HG02610 (cell line): ENCODE measurements at regions not wholly inside any gene's neighbourhood (a gene's known extent, or its start where the extent isn't known, plus 50 kb on each side); places are given as distances from the start of the nearest gene placed in this dataset.
"Not testable (repeated sequence)": the region's sequence is repeated elsewhere in the genome, so short reads cannot be mapped to it uniquely, and the experiment has no call there.

Experiments
- ATAC-seq: cut with Tn5 transposase; IDR thresholded peaks from one replicate; pipeline ENCODE4 v1.9.1; 2021; ENCODE audit warnings: mild to moderate bottlenecking, moderate library complexity; ENCODE audit not compliant: unreplicated experiment

DNA sequence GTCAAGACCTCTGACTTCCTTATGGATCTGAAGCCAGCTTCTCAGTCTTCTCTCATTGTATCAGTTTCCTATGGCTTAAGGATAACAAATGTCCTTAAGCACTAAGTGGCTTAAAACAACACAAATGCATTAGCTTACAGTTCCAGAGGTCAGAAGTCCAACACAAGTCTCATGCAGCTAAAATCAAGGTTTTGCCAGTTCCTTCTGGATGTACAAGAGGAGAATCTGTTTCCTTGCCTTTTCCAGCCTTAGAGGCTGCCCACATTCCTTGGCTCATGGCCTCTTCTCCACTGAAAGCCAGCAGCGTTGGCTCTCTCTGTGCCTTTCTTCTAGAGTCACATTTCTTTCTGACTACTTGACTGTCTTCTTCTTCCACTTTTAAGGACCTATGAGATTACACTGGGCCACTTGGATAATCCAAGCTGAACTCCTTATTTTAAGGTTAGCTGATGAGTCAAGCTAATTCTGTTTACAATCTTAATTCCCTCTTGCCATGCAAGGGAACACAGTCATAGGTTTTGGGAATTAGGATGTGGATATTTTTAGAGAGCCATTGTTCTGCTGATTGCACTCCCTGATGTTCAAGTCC lies 179.0 kb downstream of the BCAS1 start:
- no peak for ATAC-seq

DNA sequence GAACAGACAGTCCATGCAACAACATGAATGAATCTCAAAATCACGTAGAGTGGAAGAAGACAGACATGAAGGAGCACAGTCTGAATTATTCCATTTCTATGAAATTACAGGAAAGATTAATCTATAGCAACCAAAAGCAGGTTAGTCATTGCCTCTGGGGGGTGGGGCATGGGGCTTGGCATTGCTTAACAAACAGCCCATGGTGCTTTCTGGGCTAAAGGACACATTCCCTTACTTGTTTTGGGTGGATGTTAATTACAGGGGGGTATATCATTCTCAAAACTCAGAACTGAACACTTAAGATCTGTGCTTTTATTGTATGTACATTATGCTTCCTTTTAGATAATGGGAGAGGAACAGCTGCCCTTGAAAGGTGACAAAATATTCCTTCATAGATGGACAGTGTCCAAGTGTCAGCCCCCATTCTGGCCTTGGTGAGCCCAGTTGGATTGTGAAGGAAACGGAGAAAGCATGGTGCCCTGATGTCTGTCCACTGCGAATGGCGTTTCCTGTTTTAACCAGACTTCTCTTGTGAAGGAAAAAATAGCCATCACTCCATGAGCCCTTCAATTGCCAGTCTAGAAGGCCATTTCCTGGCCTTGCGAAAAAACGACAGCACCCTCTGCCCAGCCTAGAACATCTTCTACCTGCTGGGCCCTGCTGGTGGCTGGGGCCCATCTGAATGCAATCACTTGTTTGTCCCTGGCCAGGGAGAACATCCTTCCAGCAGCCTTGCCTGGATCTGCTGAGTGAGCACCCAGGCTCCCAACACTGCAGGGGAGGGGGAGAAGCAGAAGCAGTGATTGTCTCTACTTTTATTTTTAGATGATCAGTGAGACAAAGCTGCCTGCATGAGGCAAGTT lies 179.7 kb downstream of the BCAS1 start:
- ATAC-seq = no peak

DNA sequence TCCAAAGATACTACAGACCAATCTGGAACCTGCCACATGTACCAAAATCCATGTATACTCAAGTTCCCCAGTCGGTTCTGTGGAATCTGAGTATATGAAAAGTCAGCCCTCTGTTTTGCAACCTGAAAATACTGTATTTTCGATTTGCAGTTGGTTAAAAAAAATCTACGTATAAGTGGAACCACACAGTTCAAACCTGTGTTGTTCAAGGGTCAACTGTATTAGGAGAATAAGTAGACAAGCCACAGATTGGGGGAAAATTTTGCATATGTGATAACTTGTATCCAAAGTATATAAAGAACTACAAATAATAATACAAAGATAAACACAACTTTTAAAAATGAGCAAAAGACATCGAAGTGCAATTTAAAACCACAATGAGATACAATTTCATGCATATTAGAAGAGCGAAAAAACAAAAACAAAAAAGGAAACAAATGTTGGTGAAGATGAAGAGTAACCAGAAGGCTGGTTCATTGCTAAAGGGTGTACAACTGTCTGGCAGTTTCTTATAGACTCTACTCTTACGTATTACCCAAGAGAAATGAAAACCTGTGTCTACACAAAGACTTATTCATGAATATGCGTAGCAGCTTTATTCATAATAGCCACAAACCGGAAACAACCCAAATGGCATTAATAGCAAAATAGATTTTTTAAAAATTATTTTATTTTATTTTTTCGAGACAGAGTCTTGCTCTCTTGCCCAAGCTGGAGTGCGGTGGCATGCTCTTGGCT lies 180.8 kb downstream of the BCAS1 start:
- no peak for ATAC-seq

DNA sequence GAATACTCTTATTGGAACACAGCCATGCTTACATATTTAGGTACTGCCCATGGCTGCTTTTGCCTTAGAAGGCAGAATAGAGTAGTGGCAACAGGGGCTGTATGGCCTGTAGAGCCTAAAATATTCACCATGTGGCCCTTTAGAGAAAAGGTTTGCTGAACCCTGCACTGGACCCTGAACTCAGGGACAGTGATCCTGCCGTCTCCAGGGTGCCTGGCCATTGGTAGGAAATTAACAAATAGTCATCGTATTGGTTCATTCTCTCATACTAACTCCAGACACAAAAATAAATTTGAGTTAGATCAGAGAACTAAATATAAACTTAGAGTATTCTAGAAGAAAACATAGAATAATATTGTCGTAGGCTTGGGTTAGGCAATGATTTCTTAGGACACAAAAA lies 181.4 kb downstream of the BCAS1 start:
- ATAC-seq = no peak

DNA sequence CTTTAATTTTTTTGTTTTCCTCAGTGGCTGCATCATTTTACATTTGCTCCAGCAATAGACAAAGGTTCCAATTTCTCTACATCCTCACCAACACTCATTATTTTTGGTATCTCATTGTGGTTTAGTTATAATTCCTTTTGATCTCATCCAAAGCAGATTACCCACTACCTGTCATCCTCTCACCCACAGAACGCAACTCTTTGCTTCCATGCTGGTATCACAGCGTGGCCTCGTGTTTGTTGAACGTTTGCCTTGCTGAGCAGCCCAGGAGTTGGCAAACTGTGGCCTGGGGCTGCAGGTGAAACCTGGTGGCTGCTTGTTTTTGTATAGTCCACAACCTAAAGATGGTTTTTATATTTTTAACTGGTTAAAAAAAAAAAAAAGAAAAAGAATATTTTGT lies 181.9 kb downstream of the BCAS1 start:
- no peak for ATAC-seq

DNA sequence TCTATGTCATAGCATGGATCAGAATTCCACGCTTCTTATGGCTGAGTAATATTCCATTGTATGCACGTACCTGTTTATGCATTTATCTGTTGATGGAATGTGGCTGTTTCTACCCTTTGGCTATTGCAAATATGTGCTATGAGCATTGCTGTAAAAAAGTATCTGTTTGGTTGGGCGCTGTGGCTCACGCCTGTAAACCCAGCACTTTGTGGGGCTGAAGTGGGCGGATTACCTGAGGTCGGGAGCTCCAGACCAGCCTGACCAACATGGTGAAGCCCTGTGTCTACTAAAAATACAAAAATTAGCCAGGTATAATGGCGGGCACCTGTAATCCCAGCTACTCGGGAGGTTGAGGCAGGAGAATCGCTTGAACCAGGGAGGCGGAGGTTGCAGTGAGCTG lies 182.4 kb downstream of the BCAS1 start:
- ATAC-seq = no peak

DNA sequence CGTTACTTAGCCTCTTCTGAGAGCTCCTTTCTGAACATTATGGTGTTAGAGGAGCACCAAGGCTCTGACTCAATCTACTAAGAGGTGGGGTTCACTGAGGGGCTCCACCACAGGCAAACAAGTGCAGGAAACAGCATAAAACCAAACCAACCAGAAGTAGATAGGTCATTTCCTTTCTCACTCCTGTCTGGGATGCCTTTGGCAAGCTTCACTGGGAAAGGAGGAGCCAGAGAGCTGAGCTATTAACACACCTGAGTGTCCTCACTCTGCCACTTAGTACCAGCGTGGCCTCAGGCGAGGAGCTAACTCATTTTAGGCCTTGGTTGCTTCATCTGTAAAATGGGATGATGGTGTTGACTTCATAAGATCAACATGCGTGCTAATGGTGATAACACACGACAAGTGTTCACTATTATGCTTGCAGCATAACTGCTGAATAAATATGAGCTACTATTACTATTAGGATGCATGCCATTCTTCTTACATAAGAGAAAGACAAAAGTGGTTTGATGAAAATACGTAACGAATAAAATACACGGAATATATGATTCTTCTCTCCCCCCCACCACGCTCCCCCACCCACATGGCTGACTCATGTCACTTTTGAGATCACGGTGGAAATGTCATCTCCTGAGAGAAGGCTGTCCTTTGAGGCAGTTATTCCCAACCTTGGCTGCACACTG lies 185.4 kb downstream of the BCAS1 start:
- ATAC-seq = no peak

DNA sequence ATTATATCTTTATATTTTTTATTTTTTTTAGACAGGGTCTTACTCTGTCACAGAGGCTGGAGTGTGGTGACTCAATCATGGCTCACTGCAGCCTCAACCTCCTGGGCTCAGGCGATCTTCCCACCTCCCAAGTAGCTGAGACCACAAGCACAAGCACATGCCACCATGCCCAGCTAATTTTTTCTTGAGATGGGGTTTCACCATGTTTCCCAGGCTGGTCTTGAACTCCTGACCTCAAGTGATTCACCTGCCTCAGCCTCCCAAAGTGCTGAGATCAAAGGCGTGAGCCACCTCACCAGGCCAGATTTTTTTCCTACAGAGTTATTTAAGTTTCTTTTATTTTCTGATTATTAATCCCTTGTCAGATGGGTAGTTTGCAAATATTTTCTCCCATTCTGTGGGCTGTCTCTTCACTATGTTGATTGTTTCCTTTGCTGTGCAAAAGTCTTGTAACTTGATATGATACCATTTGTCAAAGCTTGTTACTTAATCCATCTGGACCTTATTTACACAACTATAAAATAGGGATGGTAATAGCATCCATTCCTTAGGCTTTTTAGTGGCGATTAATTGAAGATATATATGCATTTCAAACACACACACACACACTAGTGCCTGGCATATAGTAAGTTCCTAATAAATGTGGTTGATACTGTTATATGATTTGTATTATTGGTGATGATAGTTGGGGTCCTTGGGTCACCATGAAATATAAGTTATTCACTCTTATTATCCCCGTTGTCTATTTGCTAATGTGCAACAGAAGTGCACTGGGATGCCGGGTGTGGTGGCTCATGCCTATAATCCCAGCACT lies 187.1 kb downstream of the BCAS1 start:
- no peak for ATAC-seq

DNA sequence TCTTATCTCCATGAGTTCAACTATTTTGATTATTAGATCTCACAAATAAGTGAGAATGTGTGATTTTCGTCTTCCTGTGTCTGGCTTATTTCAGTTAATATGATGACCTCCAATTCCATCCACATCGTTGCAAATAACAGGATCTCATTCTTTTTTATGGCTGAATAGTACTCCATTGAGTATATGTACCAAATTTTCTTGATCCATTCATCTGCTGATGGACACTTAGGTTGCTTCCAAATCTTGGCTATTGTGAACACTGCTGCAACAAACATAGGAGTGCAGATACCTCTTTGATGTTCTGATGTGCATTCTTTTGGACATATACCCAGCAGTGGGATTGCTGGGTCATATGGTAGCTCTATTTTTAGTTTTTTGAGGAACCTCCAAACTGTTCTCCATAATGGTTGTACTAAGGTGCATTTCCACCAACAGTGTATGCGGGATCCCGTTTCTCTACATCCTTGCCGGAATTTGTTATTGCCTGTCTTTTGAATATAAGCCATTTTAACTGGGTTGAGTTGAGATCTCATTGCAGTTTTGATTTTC lies 187.9 kb downstream of the BCAS1 start:
- not testable (repeated sequence) for ATAC-seq

DNA sequence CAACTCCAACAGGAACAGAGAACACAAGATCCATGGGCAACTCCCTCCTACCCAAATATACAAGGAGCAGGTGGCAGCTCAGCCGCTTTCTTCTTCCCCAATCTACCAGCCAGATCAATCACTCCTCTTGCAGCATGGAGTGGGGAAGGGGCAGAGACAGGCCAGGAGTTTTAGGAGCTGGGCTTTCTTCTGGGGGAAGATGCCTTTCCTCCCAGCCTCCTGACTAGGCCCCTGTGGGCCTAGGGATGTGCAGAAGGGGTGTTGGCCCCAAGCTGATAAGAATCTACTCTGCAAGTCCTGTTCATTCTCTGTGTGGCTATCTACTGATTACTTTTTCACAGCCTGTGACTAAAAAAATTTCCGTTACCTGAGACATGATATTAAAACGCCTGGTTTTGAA lies 189.0 kb downstream of the BCAS1 start:
- no peak for ATAC-seq

DNA sequence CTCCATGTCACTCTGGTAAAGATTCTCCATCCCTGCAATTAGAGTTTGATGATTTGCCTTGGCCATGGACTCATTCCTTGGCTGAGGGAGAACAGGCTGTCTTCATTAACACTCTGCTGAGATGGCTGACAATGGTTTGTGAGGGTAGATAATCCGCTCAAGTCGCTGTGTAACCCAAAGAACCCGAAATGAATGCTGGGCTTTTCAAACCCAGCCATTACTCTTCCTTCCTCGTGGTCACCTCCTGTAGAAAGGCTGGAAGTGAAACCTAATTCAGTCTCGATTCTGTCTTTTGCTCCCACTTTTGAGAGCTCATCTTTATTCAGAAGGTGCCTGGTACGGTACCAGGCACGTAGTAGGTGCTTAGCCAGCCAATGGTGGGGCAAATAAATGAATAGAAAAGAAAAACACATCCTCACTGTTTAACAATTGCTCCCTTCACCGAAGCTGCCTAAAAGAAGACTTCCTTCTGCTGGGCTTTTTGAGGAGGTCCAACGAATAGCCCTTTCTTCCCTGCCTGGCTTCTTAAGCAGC lies 190.2 kb downstream of the BCAS1 start:
- no peak for ATAC-seq

DNA sequence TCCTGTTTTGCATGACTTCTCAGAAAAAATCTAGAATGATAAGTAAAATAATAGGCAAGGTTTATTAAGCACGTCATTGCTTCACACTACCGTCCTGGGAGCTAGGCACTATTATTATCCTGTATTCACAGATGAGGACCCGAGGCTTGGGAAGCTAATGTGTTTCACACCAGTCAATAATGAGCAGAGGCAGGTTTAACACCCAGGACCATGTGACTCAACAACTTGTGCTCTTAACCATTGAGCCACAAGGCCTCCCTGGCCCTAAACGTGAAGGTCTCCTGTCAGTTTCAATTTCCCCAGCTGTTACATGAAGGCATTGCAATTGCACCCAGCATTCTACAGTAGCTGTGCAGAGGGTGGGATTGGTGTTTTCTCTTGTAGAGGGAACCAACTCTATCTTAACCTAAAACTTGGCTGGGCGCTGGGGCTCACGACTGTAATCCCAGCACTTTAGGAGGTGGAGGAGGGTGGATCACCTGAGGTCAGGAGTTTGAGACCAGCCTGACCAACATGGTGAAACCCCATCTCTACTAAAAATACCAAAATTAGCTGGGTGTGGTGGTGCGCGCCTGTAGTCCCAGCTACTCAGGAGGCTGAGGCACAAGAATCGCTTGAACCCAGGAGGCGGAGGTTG lies 191.2 kb downstream of the BCAS1 start:
- ATAC-seq = no peak

DNA sequence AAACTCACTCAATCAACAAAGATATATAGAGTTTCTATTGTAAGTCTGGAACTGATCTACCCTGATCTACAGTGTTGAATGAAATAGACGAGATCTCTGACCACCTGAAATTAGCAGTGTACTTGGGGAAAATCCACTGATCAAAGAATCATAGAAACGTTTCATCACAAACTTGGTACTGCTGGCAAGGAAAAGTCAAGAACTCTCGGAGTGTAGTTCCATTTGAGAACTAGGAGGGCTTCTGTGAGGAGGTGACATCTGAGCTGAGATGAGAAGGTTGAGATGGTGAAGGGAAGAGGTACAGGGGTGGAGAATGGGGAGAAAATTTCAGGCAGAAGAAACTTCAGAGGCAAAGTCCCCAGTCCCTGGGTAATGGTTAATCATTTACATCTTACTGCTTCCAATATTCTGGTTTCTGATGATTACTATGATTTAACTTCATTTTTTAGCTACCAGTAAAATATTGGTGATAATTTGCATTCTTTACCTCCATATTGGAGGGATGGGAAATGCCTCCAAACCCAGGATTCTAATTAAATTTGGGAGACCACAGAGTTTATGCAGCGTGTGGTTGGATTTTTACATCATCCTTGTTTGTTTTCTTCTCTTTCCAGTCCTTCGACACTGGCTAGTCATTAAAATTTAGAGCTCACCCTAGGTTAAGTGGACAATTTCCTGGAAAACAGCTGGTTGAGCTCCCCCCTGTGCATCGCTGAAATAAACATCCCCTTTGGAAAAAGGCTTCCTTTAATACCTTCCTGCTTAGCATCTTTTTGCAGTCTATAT lies 191.9 kb downstream of the BCAS1 start:
- no peak for ATAC-seq

DNA sequence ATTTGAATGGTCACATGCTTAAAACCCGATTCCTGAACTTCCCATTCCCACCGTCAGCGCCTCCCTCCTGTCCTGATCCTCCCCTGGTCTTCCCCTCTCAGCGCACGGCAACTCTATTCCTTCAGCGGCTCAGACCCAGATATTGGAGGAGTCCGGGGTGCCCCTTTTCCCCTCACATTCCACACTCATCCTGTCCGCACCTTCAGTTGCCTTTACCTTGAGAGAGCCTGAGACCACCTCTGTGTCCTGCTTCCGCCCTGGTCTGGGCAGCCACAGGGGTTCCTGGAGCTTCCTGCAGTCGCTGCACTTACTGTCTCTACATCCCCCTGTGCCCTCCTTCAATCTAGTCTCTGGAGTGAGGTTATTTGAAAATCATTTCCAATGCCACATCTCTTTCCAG lies 193.4 kb downstream of the BCAS1 start:
- ATAC-seq = no peak

DNA sequence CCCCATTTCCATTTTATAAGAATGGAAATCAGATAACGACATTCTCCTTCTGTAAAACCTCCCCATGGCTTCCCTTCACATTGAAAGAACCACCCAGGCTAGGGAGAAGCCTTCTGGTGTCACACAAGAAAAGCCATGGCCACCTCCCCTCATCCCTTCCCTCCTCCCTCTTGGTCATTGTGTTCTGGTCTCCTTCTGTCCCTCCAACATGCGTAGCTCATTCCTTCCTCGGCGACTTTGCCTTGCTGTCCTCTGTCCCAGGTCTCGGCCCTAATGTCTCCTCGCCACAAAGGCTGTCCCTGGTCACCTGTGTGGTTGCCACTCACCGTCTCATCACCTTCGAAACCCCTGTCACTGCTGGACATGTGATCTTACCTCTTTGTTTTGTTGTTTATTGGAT lies 193.9 kb downstream of the BCAS1 start:
- ATAC-seq = no peak

DNA sequence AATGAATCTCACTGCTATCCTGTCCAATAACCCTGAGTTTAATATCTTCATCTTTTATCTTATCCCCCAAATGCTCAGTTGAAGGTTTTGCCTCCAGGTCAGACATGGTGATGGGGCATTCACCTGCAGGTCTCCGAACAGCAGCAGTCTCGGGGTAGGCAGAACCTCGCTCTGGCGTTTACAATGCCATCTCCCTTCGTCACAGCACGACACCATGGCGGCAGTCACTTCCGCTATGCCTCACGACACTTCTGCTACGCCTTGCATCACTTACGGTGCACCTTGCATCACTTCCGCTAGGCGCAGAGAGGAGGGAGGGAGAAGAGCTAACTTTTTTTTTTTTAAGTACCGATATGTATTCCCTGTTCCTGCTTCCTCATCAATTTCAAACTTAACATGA lies 194.9 kb downstream of the BCAS1 start:
- ATAC-seq = no peak

DNA sequence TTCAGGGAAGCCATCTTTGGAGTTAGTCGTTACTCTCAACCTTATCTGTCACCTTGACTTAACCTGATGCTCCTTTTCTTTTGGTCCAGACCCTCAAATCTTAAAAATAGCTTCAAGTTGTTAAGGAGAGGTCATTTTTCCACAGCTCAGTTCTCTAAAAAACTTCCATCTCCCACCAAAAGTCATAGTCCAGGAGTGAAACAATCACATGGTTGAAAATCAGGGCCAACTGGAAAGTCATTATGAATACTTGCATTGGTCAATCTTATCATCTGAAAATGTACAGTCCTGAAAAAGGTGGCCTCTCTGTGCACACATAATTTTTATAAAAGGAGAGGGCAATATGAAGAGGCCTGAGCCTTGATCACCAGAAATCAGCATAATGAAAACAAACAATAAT lies 195.7 kb downstream of the BCAS1 start:
- ATAC-seq = no peak

DNA sequence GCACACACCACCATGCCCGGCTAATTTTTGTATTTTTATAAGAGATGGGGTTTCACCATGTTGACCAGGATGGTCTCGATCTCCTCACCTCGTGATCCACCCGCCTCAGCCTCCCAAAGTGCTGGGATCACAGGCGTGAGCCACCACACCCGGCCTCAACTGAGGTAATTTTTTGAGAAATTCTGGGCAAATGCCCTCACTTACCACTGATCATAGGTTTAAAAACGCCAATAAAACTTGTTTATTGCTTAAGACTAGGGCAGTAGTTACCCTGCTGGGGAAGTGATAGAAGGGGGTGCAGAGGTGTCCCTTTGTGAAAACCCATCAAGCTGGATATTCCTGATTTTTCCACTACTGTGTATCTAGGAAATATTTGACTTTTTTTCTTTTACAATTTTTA lies 196.3 kb downstream of the BCAS1 start:
- no peak for ATAC-seq

DNA sequence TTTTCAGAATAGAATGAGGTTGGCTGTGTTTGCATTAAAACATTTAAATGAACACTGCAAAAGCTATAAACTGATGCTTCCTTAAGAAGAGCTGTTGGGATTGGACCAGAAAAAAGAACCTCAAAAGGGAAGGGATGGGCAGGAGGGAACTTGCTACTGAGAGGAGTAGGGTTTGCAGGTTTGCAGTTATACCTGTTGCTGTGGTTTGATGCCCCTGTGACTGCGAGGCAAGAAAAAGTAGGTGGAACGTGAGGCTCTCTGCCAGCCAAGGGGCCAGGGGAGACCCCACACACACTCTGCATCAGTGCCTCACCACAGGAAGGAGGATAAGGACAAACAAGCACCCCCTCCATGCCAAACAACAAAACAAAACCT lies 197.2 kb downstream of the BCAS1 start:
- ATAC-seq = no peak
